Spleen (tissue), 11 donors: ENCODE measurements at regions not wholly inside any gene's neighbourhood (a gene's known extent, or its start where the extent isn't known, plus 50 kb on each side); places are given as distances from the start of the nearest gene placed in this dataset.
"Not testable (repeated sequence)": the region's sequence is repeated elsewhere in the genome, so short reads cannot be mapped to it uniquely, and the experiment has no call there.

Experiments used
- DNase-seq: peaks from one replicate; pipeline ENCODE4 v3.0.0-alpha.2; 2020
- H3K27ac ChIP-seq, 8 donors: fragments of 200-600 bp; sonication (generic) in 7 of 8; 1 replicate in 4 of 8; 2 replicates in 4 of 8; pipeline versions ENCODE4 v1.5.0 to v1.8.0; 2016 to 2021; ENCODE audit warnings: inconsistent platforms in 4 of 8, mild to moderate bottlenecking in 4 of 8, moderate library complexity in 1 of 8
- H3K27me3 ChIP-seq, 7 donors: fragments of 200-600 bp; sonication (generic) in 6 of 7; replicated peaks in 1 of 7; 1 replicate in 4 of 7; 2 replicates in 3 of 7; pipeline versions ENCODE4 v1.5.0 to v1.8.0; 2016 to 2021; ENCODE audit warnings: inconsistent platforms in 3 of 7, mild to moderate bottlenecking in 1 of 7
- H3K36me3 ChIP-seq, 6 donors: fragments of 200-600 bp; sonication (generic) in 5 of 6; 1 replicate in 4 of 6; 2 replicates in 2 of 6; pipeline versions ENCODE4 v1.5.0 to v1.8.0; 2016 to 2021; ENCODE audit warnings: inconsistent platforms in 2 of 6
- H3K4me1 ChIP-seq, 6 donors: fragments of 200-600 bp; sonication (generic) in 5 of 6; 1 replicate in 3 of 6; 2 replicates in 3 of 6; pipeline versions ENCODE4 v1.5.0 to v1.8.0; 2016 to 2021; ENCODE audit warnings: inconsistent platforms in 3 of 6
- H3K4me3 ChIP-seq, 8 donors: fragments of 200-600 bp; sonication (generic) in 7 of 8; 1 replicate in 4 of 8; 2 replicates in 4 of 8; pipeline versions ENCODE4 v1.5.0 to v1.8.0; 2016 to 2021; ENCODE audit warnings: inconsistent platforms in 4 of 8, mild to moderate bottlenecking in 4 of 8, moderate library complexity in 2 of 8
- H3K9me3 ChIP-seq, 8 donors: fragments of 200-600 bp; sonication (generic) in 7 of 8; 1 replicate in 4 of 8; 2 replicates in 4 of 8; pipeline versions ENCODE4 v1.5.0 to v1.8.0; 2016 to 2021; ENCODE audit warnings: inconsistent platforms in 4 of 8
- POLR2A ChIP-seq, 3 donors: fragments of 450-650 bp; IDR thresholded peaks; one replicate each; pipeline ENCODE4 v1.5.1; 2017; ENCODE audit warnings: antibody characterized with exemption in 3 of 3, mild to moderate bottlenecking in 1 of 3
- POLR2AphosphoS5 ChIP-seq, 3 donors: sonication (generic); formaldehyde crosslinking; IDR thresholded peaks; one replicate each; pipeline ENCODE4 v1.5.1; 2017; ENCODE audit warnings: antibody characterized with exemption in 3 of 3
- WGBS, 5 donors: extraction: QIAGEN DNeasy Blood & Tissue Kit in 3 of 5; methylation state at CpG; one replicate each; pipeline versions ENCODE4 v1.1.5 to v1.1.7; 2013 to 2018; 5-methylcytosine and 5-hydroxymethylcytosine counted together
- intact Hi-C: fragments of 100-400 bp; cut with DNase I; formaldehyde crosslinking; loops from one replicate; pipeline ENCODE4 v1.15.0; 2023; ENCODE audit warnings: low total_unique reads
- small RNA-seq, 4 donors: library from RNA; depleted of rRNA; stranded (forward); fragments of <200 nt; gene quantifications; one replicate each; pipeline ENCODE3, GENCODE V24; 2016
- TF ChIP-seq, protein P1 (sequence below), 11 experiments: fragments of 200-600 bp in 7 of 11; fragments of 450-650 bp in 4 of 11; sonication (generic) in 4 of 11; IDR thresholded peaks in 8 of 11; conservative IDR thresholded peaks in 3 of 11; 1 replicate in 7 of 11; 2 replicates in 4 of 11; pipeline versions ENCODE4 v1.4.0 to v1.8.0; 2016 to 2021; ENCODE audit warnings: antibody characterized with exemption in 11 of 11, inconsistent platforms in 4 of 11, mild to moderate bottlenecking in 1 of 11
- donor health status: healthy with polysubstance abuse.
- donor health status: DM: no; HTN: no; CAD: no; lungs with moderate emphysema.
- donor health status: DM: no; HTN: no; CAD: no.
- donor health status: Bipolar disorder and iron deficiency.
- donor health status: healthy.
- donor health status: DM: no; HTN: no; CAD: no.
- donor health status: DM: yes; HTN: yes; CAD: no.

DNA sequence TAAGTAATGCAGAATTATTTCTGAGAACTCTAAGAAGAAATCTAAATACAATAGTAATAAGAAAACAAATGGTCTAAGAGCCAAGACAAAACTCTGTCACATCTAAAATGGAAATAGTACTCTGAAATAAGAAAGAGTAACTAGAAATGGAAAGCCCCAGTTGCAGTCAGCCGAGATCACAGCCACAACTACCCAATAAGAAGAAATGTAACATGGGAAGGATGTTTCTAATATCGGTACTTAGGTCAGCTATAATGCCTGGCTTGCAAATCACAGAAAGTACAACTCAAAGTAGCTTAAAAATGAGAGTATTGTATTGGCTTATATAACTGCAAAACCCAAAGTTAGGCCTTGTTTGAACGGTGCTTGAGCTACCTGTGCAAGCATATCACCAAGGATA lies 58.6 kb upstream of the USP25 start:
- Histone ChIP-seq H3K27me3 (no peaks in the 10 kb centered on the region), H3K4me1 (no peaks in the 10 kb centered on the region), H3K4me3 (no peak overlapping the region), H3K27ac (no peak overlapping the region), H3K9me3 (no peaks in the 10 kb centered on the region), H3K36me3 (no peaks in the 10 kb centered on the region)
- TF ChIP-seq, protein P1, sequence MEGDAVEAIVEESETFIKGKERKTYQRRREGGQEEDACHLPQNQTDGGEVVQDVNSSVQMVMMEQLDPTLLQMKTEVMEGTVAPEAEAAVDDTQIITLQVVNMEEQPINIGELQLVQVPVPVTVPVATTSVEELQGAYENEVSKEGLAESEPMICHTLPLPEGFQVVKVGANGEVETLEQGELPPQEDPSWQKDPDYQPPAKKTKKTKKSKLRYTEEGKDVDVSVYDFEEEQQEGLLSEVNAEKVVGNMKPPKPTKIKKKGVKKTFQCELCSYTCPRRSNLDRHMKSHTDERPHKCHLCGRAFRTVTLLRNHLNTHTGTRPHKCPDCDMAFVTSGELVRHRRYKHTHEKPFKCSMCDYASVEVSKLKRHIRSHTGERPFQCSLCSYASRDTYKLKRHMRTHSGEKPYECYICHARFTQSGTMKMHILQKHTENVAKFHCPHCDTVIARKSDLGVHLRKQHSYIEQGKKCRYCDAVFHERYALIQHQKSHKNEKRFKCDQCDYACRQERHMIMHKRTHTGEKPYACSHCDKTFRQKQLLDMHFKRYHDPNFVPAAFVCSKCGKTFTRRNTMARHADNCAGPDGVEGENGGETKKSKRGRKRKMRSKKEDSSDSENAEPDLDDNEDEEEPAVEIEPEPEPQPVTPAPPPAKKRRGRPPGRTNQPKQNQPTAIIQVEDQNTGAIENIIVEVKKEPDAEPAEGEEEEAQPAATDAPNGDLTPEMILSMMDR (IDR thresholded peaks at IDR 0.05 in 8 of 11, conservative IDR thresholded peaks at IDR 0.05 in 3 of 11), result no peak
- no peak for TF ChIP-seq POLR2A (IDR thresholded peaks at IDR 0.05)
- no peak for TF ChIP-seq POLR2AphosphoS5 (IDR thresholded peaks at IDR 0.05)
- intact Hi-C loops, result no loop called here
- no peak for DNase-seq
- 74 to 81% (median 79%) methylated on average over 3 of the region's 3 CpGs for WGBS, 5 donors

DNA sequence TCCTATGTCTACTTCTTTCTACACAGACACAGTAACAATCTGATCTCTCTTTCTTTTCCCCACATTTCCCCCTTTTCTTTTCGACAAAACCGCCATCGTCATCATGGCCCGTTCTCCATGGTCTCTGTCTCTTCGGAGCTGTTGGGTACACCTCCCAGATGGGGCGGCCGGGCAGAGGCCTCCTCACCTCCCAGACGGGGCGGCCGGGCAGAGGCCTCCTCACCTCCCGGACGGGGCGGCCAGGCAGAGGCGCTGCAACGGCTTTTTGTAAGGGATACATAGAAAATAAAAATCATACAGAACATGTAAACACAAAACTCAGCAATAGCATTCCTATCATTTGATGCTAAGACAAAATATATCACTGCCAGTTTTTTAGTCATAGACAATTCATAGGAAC lies 57.2 kb upstream of the USP25 start:
- H3K9me3 ChIP-seq, DNase-seq: not testable (repeated sequence)
- WGBS, 5 donors, result 92 to 98% (median 97%) methylated on average over 15 of the region's 15 CpGs

GRCh38 chr21:15676935-15677334 lies 52.8 kb upstream of the USP25 start:
- 63 to 88% (median 74%) methylated on average over 1 of the region's 1 CpG for WGBS, 5 donors
- no peak for TF ChIP-seq POLR2AphosphoS5 (IDR thresholded peaks at IDR 0.05)
- intact Hi-C loops, result no loop called here

More for the DNA sequence above, 57.2 kb upstream of the USP25 start:
- H3K27me3 ChIP-seq, H3K27ac ChIP-seq, H3K4me1 ChIP-seq, H3K4me3 ChIP-seq, H3K36me3 ChIP-seq, intact Hi-C loops: not testable (repeated sequence)

GRCh38 chr21:15679630-15680029 lies 50.2 kb upstream of the USP25 start:
- intact Hi-C loops, result no loop called here
- Histone ChIP-seq H3K36me3 (no peaks in the 10 kb centered on the region), H3K9me3 (peaks cover 0 to 5% (median 0%) of the 10 kb centered on the region in 8 donors), H3K4me1 (peaks cover 0 to 22% (median 0%) of the 10 kb centered on the region in 6 donors), H3K27ac (no peak overlapping the region), H3K4me3 (no peak overlapping the region), H3K27me3 (no peaks in the 10 kb centered on the region)
- no peak for DNase-seq
- 88 to 94% (median 90%) methylated on average over 8 of the region's 8 CpGs for WGBS, 5 donors
- no peak for TF ChIP-seq POLR2A (IDR thresholded peaks at IDR 0.05)
- TF ChIP-seq, protein P1 (IDR thresholded peaks at IDR 0.05 in 8 of 11, conservative IDR thresholded peaks at IDR 0.05 in 3 of 11), result no peak
- TF ChIP-seq POLR2AphosphoS5 (IDR thresholded peaks at IDR 0.05), result no peak

More at GRCh38 chr21:15676935-15677334, 52.8 kb upstream of the USP25 start:
- Histone ChIP-seq H3K27me3 (no peaks in the 10 kb centered on the region), H3K4me3 (no peak overlapping the region), H3K27ac (no peak overlapping the region), H3K9me3 (peaks cover 0 to 5% (median 0%) of the 10 kb centered on the region in 8 donors), H3K36me3 (no peaks in the 10 kb centered on the region), H3K4me1 (peaks cover 0 to 4% (median 0%) of the 10 kb centered on the region in 6 donors)
- no peak for DNase-seq

Small RNAs in the stretch of these regions (small RNA-seq; reads per million reads assigned to genes)
- 0 reads per million in 4 donors for gene AF246928.1
- 0 reads per million in 4 donors for gene CYCSP42
- gene RNU6-1326P, result 0 reads per million in 4 donors
